ENCODE measurements at regions not wholly inside any gene's neighbourhood (a gene's known extent, or its start where the extent isn't known, plus 50 kb on each side); places are given as distances from the start of the nearest gene placed in this dataset.

- Histone ChIP-seq H4K20me1 (ENCODE audit: low read depth, low read length) (no peaks in the 10 kb centered on the region), H3K4me2 (ENCODE audit: low read depth, low read length, poor library complexity, severe bottlenecking) (no peak overlapping the region), H3K9me2 (replicated peaks; ENCODE audit: insufficient read depth, low read length) (no peaks in the 10 kb centered on the region), H3K9ac (ENCODE audit: low read length) (no peak overlapping the region), H3K27ac (ENCODE audit: low read depth, low read length) (no peak overlapping the region), H3K36me3 (ENCODE audit: low read length) (no peaks in the 10 kb centered on the region), H3F3A (ENCODE audit: insufficient read depth) (no peaks in the 10 kb centered on the region), H3K27me3 (ENCODE audit: low read length) (no peaks in the 10 kb centered on the region), H3K4me3 (ENCODE audit: insufficient read depth, low read length, poor library complexity, severe bottlenecking) (no peak overlapping the region), H3K9me3 (ENCODE audit: insufficient read depth, low read length) (no peaks in the 10 kb centered on the region), H3K79me2 (ENCODE audit: insufficient read depth, low read length) (no peaks in the 10 kb centered on the region), H2AFZ (ENCODE audit: low read depth, low read length, severe bottlenecking) (no peak overlapping the region)
- TF ChIP-seq, protein P1, sequence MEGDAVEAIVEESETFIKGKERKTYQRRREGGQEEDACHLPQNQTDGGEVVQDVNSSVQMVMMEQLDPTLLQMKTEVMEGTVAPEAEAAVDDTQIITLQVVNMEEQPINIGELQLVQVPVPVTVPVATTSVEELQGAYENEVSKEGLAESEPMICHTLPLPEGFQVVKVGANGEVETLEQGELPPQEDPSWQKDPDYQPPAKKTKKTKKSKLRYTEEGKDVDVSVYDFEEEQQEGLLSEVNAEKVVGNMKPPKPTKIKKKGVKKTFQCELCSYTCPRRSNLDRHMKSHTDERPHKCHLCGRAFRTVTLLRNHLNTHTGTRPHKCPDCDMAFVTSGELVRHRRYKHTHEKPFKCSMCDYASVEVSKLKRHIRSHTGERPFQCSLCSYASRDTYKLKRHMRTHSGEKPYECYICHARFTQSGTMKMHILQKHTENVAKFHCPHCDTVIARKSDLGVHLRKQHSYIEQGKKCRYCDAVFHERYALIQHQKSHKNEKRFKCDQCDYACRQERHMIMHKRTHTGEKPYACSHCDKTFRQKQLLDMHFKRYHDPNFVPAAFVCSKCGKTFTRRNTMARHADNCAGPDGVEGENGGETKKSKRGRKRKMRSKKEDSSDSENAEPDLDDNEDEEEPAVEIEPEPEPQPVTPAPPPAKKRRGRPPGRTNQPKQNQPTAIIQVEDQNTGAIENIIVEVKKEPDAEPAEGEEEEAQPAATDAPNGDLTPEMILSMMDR (IDR thresholded peaks at IDR 0.05; ENCODE audit: insufficient read depth, low read length, poor library complexity, severe bottlenecking) = no peak
- no peak for TF ChIP-seq EZH2phosphoT487 (conservative IDR thresholded peaks at IDR 0.05; ENCODE audit: low read length)
Measured at GRCh38 chr15:66651198-66651597, 50.8 kb upstream of the SMAD6 start.

DNA sequence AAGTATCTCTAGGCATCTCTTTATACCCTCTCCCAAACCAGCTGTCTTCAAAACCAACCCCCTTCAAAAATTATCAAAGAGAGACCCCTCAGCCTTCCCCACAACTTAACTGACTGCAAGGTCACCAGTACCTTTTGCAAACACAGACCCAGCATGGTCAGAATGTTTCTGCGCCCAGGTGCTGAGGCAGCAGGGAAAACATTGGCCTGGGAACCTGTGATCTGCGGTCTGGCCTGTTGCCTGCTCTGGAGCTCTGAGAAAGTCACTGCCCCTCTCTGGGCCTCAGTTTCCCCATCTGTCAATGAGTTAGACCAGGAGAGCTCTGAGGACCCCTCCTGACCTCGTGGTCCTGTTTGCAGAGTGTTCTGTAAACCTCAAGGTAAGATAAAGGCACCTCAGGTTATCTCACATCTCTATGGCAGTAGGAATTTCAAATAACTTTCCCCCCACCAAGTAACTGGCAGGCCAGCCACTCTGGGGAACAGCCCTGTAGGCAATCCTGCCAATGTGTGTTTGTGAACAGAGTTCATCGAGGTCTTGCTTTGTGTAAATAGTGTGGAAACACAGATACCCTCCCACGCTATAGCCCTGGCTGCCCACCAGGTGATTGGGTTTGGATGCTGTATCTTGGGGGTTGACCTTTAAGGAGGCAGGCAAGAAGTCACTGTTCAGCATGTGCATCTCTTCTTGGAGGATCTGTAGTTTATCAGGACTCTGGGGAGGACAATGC is 50.0 kb upstream of the SMAD6 start:
- H3K4me3 ChIP-seq (ENCODE audit: insufficient read depth, low read length, poor library complexity, severe bottlenecking) = no peak overlapping the region
- no peak overlapping the region for H3K9ac ChIP-seq (ENCODE audit: low read length)
- TF ChIP-seq EZH2phosphoT487 (conservative IDR thresholded peaks at IDR 0.05; ENCODE audit: low read length) = no peak
- TF ChIP-seq, protein P1 (IDR thresholded peaks at IDR 0.05; ENCODE audit: insufficient read depth, low read length, poor library complexity, severe bottlenecking) = no peak
- no peaks in the 10 kb centered on the region for H3K27me3 ChIP-seq (ENCODE audit: low read length)
- no peaks in the 10 kb centered on the region for H3K9me3 ChIP-seq (ENCODE audit: insufficient read depth, low read length)
- no peaks in the 10 kb centered on the region for H3K9me2 ChIP-seq (replicated peaks; ENCODE audit: insufficient read depth, low read length)
- H3K36me3 ChIP-seq (ENCODE audit: low read length) = no peaks in the 10 kb centered on the region
- no peaks in the 10 kb centered on the region for H3F3A ChIP-seq (ENCODE audit: insufficient read depth)
- no peak overlapping the region for H3K4me2 ChIP-seq (ENCODE audit: low read depth, low read length, poor library complexity, severe bottlenecking)
- no peaks in the 10 kb centered on the region for H3K79me2 ChIP-seq (ENCODE audit: insufficient read depth, low read length)
- H2AFZ ChIP-seq (ENCODE audit: low read depth, low read length, severe bottlenecking) = no peak overlapping the region
- no peaks in the 10 kb centered on the region for H4K20me1 ChIP-seq (ENCODE audit: low read depth, low read length)
- no peak overlapping the region for H3K27ac ChIP-seq (ENCODE audit: low read depth, low read length)
